CD4-positive, alpha-beta T cell (primary cell): ENCODE measurements at regions not wholly inside any gene's neighbourhood (a gene's known extent, or its start where the extent isn't known, plus 50 kb on each side); places are given as distances from the start of the nearest gene placed in this dataset.

Experiments used
- ATAC-seq: fragments of 200-7000 bp; cut with Tn5 transposase; one replicate; pipeline ENCODE4 v1.10.0; 2022; ENCODE audit warnings: mild to moderate bottlenecking; ENCODE audit not compliant: poor library complexity
- CTCF ChIA-PET: fragments of 350-600 bp; sonication (Branson Sonifier 250); formaldehyde crosslinking; loops from one replicate; lab custom pipeline; 2021; ENCODE audit warnings: antibody characterized with exemption, inconsistent platforms; lab: Charles Lee
- POLR2A ChIA-PET: fragments of 350-600 bp; sonication (Branson Sonifier 250); formaldehyde crosslinking; loops from one replicate; lab custom pipeline; 2021; ENCODE audit warnings: antibody characterized with exemption, inconsistent platforms; lab: Charles Lee
- DNase-seq, 14 experiments: peaks; one replicate each; pipeline ENCODE4 v3.0.0-alpha.2; 2013 to 2020; ENCODE audit warnings: mixed read lengths in 2 of 14
- H3K27ac ChIP-seq, 2 donors: one replicate each; pipeline versions ENCODE4 v1.5.1 to v1.7.0; 2013; ENCODE audit warnings: low read length in 2 of 2, low read depth in 1 of 2, mild to moderate bottlenecking in 1 of 2
- H3K27me3 ChIP-seq, 2 experiments: 1 replicate in 1 of 2; 2 replicates in 1 of 2; pipeline versions ENCODE4 v1.6.1 to v1.7.0; 2013; ENCODE audit warnings: low read length in 2 of 2, control low read depth in 1 of 2, mild to moderate bottlenecking in 1 of 2, moderate library complexity in 1 of 2; ENCODE audit not compliant: insufficient read depth in 2 of 2, control insufficient read depth in 1 of 2
- H3K36me3 ChIP-seq: one replicate; pipeline ENCODE4 v1.6.1; 2013; ENCODE audit warnings: low read length, control low read depth; ENCODE audit not compliant: insufficient read depth
- H3K4me1 ChIP-seq: one replicate; pipeline ENCODE4 v1.6.1; 2013; ENCODE audit warnings: low read length, control low read depth; ENCODE audit not compliant: insufficient read depth
- H3K4me3 ChIP-seq: one replicate; pipeline ENCODE4 v1.5.1; 2013; ENCODE audit warnings: mild to moderate bottlenecking, low read length, moderate library complexity
- H3K9me3 ChIP-seq, 2 experiments: 1 replicate in 1 of 2; 2 replicates in 1 of 2; pipeline versions ENCODE4 v1.6.1 to v1.7.0; 2013; ENCODE audit warnings: low read length in 2 of 2, mild to moderate bottlenecking in 2 of 2, control low read depth in 1 of 2, moderate library complexity in 1 of 2; ENCODE audit not compliant: control insufficient read depth in 1 of 2, insufficient read depth in 1 of 2
- H3K27ac Mint-ChIP-seq: one replicate; pipeline ENCODE4 v1.8.0; 2020; ENCODE audit warnings: mixed read lengths
- H3K27me3 Mint-ChIP-seq: one replicate; pipeline ENCODE4 v1.8.0; 2021; ENCODE audit warnings: mixed read lengths
- H3K36me3 Mint-ChIP-seq: one replicate; pipeline ENCODE4 v1.8.0; 2021; ENCODE audit warnings: low read depth, mixed read lengths
- H3K4me1 Mint-ChIP-seq: one replicate; pipeline ENCODE4 v1.8.0; 2021; ENCODE audit warnings: low read depth, mixed read lengths
- H3K4me3 Mint-ChIP-seq: one replicate; pipeline ENCODE4 v1.8.0; 2020; ENCODE audit warnings: mild to moderate bottlenecking, mixed read lengths
- H3K9me3 Mint-ChIP-seq: one replicate; pipeline ENCODE4 v1.8.0; 2020; ENCODE audit warnings: mixed read lengths
- CTCF ChIP-seq: fragments of 200-600 bp; IDR thresholded peaks from one replicate; pipeline ENCODE4 v1.8.0; 2022; ENCODE audit warnings: antibody characterized with exemption, mild to moderate bottlenecking
- intact Hi-C, 2 experiments: fragments of 100-400 bp; cut with DNase I in 1 of 2; cut with micrococcal nuclease in 1 of 2; formaldehyde crosslinking; loops; one replicate each; pipeline versions ENCODE4 v1.15.1 to v1.9.0; 2023 to 2025; cut with DNase I, micrococcal nuclease

DNA sequence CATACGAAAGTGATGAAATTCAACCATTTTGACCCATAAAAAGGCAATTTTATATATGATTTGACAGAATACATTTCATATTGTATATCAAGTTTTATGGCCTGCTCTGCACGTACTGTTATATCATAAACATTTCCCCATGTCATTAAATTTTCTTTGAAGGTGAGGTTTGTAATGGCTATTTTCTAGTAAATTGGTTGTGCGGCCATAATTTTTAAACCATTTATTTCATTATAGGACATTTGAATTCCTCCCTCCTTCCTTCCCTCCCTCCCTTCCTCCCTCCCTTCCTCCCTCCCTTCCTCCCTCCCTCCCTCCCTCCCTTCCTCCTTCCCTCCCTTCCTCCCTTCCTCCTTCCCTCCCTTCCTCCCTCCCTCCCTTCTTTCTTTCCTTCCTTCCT, 87.4 kb upstream of the AGBL1 start:
- no peak overlapping the region for H3K4me3 Mint-ChIP-seq
- no peaks in the 10 kb centered on the region for H3K9me3 Mint-ChIP-seq
- DNase-seq, result no peak
- Histone ChIP-seq H3K4me3 (no peak overlapping the region), H3K4me1 (no peaks in the 10 kb centered on the region), H3K9me3 (no peaks in the 10 kb centered on the region), H3K27me3 (no peaks in the 10 kb centered on the region), H3K36me3 (no peaks in the 10 kb centered on the region), H3K27ac (no peak overlapping the region)
- ATAC-seq, result no peak
- CTCF ChIA-PET, result no interaction called here
- intact Hi-C loops, result no loop called here
- no peaks in the 10 kb centered on the region for H3K4me1 Mint-ChIP-seq
- no peak for TF ChIP-seq CTCF
- POLR2A ChIA-PET, result no interaction called here
- H3K27ac Mint-ChIP-seq, result no peak overlapping the region
- H3K27me3 Mint-ChIP-seq, result no peaks in the 10 kb centered on the region
- H3K36me3 Mint-ChIP-seq, result no peaks in the 10 kb centered on the region

- DNase-seq (no peak), ATAC-seq (no peak)
- ChIA-PET CTCF (no interaction called here), POLR2A (no interaction called here)
- no peaks in the 10 kb centered on the region for H3K9me3 ChIP-seq
- intact Hi-C loops, result no loop called here
- Mint-ChIP-seq H3K4me1 (no peaks in the 10 kb centered on the region), H3K27me3 (no peaks in the 10 kb centered on the region), H3K9me3 (no peaks in the 10 kb centered on the region), H3K36me3 (no peaks in the 10 kb centered on the region), H3K27ac (no peak overlapping the region), H3K4me3 (no peak overlapping the region)
- no peak overlapping the region for H3K4me3 ChIP-seq
- no peaks in the 10 kb centered on the region for H3K36me3 ChIP-seq
- no peak for TF ChIP-seq CTCF
- H3K4me1 ChIP-seq, result no peaks in the 10 kb centered on the region
- H3K27me3 ChIP-seq, result no peaks in the 10 kb centered on the region
- H3K27ac ChIP-seq, result no peak overlapping the region
These were observed 86.6 kb upstream of the AGBL1 start for GRCh38 chr15:85993116-85993515.

DNA sequence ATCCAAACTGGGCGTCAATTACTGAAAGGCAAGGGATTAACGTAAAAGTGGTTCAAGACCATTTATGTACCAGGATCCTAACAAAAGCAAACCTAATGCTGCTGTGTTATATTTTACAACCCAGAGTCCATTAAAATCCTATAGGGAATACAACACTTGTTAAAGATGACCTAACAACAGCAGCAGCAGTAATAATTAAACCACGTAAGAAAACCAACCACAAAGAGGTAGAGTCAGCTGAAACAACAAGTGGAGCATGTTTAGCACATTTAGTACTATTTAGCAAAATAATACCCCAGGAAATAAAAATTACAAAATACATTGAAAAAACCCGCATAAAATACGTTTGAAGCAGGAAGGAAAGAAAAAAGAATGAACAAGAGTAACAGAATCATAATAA, 82.1 kb upstream of the AGBL1 start:
- H3K27me3 Mint-ChIP-seq, result peaks cover 5% of the 10 kb centered on the region
- ChIA-PET CTCF (no interaction called here), POLR2A (no interaction called here)
- peaks cover 0 to 6% of the 10 kb centered on the region in 2 experiments for H3K27me3 ChIP-seq
- H3K4me1 Mint-ChIP-seq, result no peaks in the 10 kb centered on the region
- H3K36me3 Mint-ChIP-seq, result no peaks in the 10 kb centered on the region
- H3K4me3 ChIP-seq, result no peak overlapping the region
- H3K27ac Mint-ChIP-seq, result no peak overlapping the region
- H3K36me3 ChIP-seq, result no peaks in the 10 kb centered on the region
- no peak for ATAC-seq
- no peaks in the 10 kb centered on the region for H3K9me3 Mint-ChIP-seq
- TF ChIP-seq CTCF, result no peak
- DNase-seq, result no peak
- no peaks in the 10 kb centered on the region for H3K4me1 ChIP-seq
- intact Hi-C loops, result no loop called here
- no peak overlapping the region for H3K4me3 Mint-ChIP-seq
- H3K27ac ChIP-seq, result no peak overlapping the region
- no peaks in the 10 kb centered on the region for H3K9me3 ChIP-seq
